Peyer's patch (tissue), 4 donors: ENCODE measurements at regions not wholly inside any gene's neighbourhood (a gene's known extent, or its start where the extent isn't known, plus 50 kb on each side); places are given as distances from the start of the nearest gene placed in this dataset.

Experiments used
- DNase-seq, 3 donors: peaks; one replicate each; pipeline ENCODE4 v3.0.0-alpha.2; 2017 to 2019
- H3K27ac ChIP-seq, 4 donors: fragments of 200-600 bp; sonication (generic); one replicate each; pipeline ENCODE4 v1.5.1; 2016 to 2019
- H3K27me3 ChIP-seq, 2 donors: fragments of 200-600 bp; sonication (generic); one replicate each; pipeline ENCODE4 v1.5.1; 2019
- H3K36me3 ChIP-seq, 3 donors: fragments of 200-600 bp; sonication (generic); one replicate each; pipeline ENCODE4 v1.5.1; 2016 to 2019
- H3K4me1 ChIP-seq, 4 donors: fragments of 200-600 bp; sonication (generic); one replicate each; pipeline ENCODE4 v1.5.1; 2016 to 2019
- H3K4me3 ChIP-seq, 4 donors: fragments of 200-600 bp; sonication (generic); 1 replicate in 3 of 4; 2 replicates in 1 of 4; pipeline ENCODE4 v1.5.1; 2016 to 2019; ENCODE audit warnings: mild to moderate bottlenecking in 1 of 4
- H3K9me3 ChIP-seq, 4 donors: fragments of 200-600 bp; sonication (generic); one replicate each; pipeline ENCODE4 v1.5.1; 2016 to 2019; ENCODE audit warnings: mild to moderate bottlenecking in 1 of 4
- POLR2A ChIP-seq, 2 donors: fragments of 450-650 bp; IDR thresholded peaks; one replicate each; pipeline ENCODE4 v1.5.1; 2017; ENCODE audit warnings: antibody characterized with exemption in 2 of 2, mild to moderate bottlenecking in 2 of 2, moderate library complexity in 2 of 2
- TF ChIP-seq, protein P1 (sequence below), 6 experiments: fragments of 450-650 bp in 4 of 6; fragments of 200-600 bp in 2 of 6; sonication (generic) in 1 of 6; IDR thresholded peaks; one replicate each; pipeline ENCODE4 v1.5.1; 2017 to 2019; ENCODE audit warnings: antibody characterized with exemption in 6 of 6, mild to moderate bottlenecking in 3 of 6, moderate library complexity in 1 of 6

DNA sequence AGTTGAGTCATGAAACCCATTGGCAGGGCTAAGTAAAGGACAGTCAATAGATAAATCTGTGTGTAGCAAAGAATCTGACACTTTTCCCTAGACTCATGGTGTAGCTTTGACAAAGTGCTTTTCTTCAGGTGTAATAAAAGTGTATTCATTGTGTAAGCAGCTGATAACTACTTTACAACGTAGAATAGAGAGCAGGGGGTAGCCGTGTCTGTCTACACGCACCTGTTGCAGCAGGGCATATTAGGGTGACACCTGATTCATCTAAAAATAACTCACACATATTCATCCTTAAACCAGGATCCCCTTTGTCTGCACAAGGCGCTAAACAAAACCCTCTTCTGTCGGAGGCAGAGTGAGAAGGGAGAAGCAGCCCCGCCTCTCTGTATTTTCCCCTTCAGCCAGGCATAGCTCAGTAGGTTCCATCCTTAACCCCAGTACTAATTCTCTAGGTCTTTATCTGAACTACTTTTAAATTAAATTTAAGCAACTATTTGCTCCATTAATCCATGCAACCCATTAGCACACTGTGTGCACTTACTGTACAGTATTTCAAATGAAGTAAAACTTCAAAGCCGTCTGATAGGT lies 306.7 kb upstream of the SASH1 start:
- no peaks in the 10 kb centered on the region for H3K9me3 ChIP-seq
- H3K4me1 ChIP-seq = peaks cover 0 to 7% (median 0%) of the 10 kb centered on the region in 4 donors
- no peak overlapping the region for H3K4me3 ChIP-seq
- no peak for DNase-seq
- H3K27ac ChIP-seq = no peak overlapping the region
- H3K36me3 ChIP-seq = no peaks in the 10 kb centered on the region
- H3K27me3 ChIP-seq = no peaks in the 10 kb centered on the region
- TF ChIP-seq, protein P1, sequence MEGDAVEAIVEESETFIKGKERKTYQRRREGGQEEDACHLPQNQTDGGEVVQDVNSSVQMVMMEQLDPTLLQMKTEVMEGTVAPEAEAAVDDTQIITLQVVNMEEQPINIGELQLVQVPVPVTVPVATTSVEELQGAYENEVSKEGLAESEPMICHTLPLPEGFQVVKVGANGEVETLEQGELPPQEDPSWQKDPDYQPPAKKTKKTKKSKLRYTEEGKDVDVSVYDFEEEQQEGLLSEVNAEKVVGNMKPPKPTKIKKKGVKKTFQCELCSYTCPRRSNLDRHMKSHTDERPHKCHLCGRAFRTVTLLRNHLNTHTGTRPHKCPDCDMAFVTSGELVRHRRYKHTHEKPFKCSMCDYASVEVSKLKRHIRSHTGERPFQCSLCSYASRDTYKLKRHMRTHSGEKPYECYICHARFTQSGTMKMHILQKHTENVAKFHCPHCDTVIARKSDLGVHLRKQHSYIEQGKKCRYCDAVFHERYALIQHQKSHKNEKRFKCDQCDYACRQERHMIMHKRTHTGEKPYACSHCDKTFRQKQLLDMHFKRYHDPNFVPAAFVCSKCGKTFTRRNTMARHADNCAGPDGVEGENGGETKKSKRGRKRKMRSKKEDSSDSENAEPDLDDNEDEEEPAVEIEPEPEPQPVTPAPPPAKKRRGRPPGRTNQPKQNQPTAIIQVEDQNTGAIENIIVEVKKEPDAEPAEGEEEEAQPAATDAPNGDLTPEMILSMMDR (IDR thresholded peaks at IDR 0.05) = no peak
- TF ChIP-seq POLR2A (IDR thresholded peaks at IDR 0.05) = no peak

DNA sequence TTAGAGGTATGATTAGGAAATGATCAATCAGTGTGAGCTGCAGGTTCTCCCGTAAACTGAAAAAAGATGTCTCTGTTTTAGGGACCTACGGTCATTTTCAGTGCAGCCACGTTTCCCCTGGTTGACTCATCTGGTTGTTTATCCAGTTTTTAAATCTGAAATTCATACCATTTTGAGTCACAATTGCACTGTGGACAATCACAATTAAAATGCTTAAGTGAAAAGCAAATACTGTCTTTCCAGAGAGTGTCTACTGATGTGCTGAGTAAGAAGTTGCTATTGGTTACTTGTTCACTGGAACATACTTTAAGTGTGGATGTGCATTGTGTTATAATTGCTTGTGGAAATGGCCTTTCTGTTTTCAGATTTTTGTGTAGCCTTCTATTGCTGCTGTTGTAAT lies 305.1 kb upstream of the SASH1 start:
- H3K4me3 ChIP-seq = no peak overlapping the region
- no peak overlapping the region for H3K27ac ChIP-seq
- H3K27me3 ChIP-seq = no peaks in the 10 kb centered on the region
- DNase-seq = no peak
- H3K4me1 ChIP-seq = peaks cover 0 to 7% (median 0%) of the 10 kb centered on the region in 4 donors
- H3K36me3 ChIP-seq = no peaks in the 10 kb centered on the region
- no peak for TF ChIP-seq POLR2A (IDR thresholded peaks at IDR 0.05)
- TF ChIP-seq, protein P1 (IDR thresholded peaks at IDR 0.05) = no peak
- no peaks in the 10 kb centered on the region for H3K9me3 ChIP-seq

DNA sequence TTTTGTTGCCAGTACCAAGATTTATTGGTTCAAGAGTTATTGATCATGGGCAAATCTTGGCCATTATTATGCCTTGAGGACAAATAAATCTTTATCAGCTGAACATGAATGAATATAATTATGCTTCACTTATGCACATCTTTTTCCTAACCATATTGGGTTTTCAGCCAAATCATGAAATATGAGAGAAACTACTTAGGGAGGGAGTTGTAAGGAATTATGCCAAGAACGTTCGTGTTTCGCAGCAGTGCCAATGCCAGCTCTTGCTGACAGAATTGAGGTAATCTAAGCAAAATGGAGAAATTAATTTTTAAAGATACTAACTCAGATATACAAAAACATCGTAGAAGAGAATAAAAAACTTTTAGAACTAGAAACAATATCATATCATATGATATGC lies 301.1 kb upstream of the SASH1 start:
- DNase-seq = no peak
- Histone ChIP-seq H3K9me3 (no peaks in the 10 kb centered on the region), H3K27me3 (no peaks in the 10 kb centered on the region), H3K4me1 (no peaks in the 10 kb centered on the region), H3K4me3 (no peak overlapping the region), H3K27ac (no peak overlapping the region), H3K36me3 (no peaks in the 10 kb centered on the region)
- TF ChIP-seq POLR2A (IDR thresholded peaks at IDR 0.05) = no peak
- TF ChIP-seq, protein P1 (IDR thresholded peaks at IDR 0.05) = no peak

DNA sequence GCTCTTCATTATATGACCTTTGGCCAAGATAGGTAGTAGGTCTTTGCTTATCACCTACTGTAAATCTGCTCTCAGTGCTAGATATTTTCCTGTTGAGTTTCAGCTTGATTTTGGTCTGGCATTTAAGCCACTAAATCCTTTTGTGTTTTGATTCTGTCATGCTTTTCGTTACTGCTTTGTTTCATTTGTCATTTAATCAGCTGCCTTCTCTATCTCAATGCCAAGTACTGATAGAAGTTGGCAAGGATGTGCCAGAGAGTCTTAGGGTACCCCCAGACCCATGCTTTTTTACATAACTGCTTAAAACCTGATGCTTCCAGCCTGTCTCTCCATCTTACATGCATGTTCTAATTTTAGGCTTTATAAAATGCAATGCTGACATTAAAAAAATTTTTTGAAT lies 300.1 kb upstream of the SASH1 start:
- Histone ChIP-seq H3K4me1 (no peaks in the 10 kb centered on the region), H3K9me3 (no peaks in the 10 kb centered on the region), H3K27ac (no peak overlapping the region), H3K36me3 (no peaks in the 10 kb centered on the region), H3K4me3 (no peak overlapping the region), H3K27me3 (no peaks in the 10 kb centered on the region)
- TF ChIP-seq POLR2A (IDR thresholded peaks at IDR 0.05) = no peak
- TF ChIP-seq, protein P1 (IDR thresholded peaks at IDR 0.05) = no peak
- no peak for DNase-seq

DNA sequence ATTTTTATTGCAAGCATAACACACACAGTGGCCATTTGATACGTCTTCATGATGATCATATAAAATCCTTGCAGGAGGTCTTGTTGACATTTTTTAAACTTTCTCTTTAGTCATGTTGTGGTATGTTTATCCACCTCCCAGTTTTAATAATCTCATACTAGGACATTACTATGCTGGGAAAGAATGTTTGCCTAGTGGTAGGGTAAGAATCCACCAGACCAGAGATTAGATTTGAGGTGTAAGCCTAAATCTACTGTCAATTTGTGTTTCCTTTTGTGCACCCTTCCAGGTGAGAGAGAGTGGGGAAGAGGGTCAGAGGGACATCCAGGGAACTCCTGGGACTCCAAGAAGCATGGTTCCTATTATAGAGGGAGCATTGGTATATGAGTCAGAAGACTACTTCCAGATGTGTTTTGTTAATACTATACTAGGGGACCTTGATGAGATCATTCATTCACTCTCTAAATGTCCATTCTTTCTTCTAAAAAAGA lies 298.3 kb upstream of the SASH1 start:
- Histone ChIP-seq H3K9me3 (no peaks in the 10 kb centered on the region), H3K4me3 (no peak overlapping the region), H3K4me1 (no peaks in the 10 kb centered on the region), H3K27me3 (no peaks in the 10 kb centered on the region), H3K27ac (no peak overlapping the region), H3K36me3 (no peaks in the 10 kb centered on the region)
- no peak for TF ChIP-seq POLR2A (IDR thresholded peaks at IDR 0.05)
- TF ChIP-seq, protein P1 (IDR thresholded peaks at IDR 0.05) = no peak
- DNase-seq = no peak

DNA sequence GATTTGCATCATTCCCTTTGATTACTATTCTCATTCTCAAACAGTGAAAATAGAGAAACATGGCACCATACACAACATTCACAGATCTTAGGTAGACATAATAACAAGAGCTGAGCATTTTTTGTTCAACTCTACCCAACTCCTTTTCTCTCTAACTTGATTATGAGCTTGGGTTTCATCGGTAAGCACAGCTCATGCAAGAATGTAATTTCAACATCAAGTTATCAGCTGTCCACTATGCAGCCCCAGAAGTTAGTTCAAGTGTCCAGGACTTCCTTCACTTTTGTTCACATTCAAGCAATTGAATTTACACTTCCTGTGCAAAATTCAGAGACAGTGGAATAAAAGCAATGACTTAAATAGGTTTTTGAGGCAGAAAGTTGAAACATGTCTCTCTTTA lies 297.7 kb upstream of the SASH1 start:
- no peaks in the 10 kb centered on the region for H3K4me1 ChIP-seq
- no peak for DNase-seq
- H3K4me3 ChIP-seq = no peak overlapping the region
- no peak for TF ChIP-seq POLR2A (IDR thresholded peaks at IDR 0.05)
- TF ChIP-seq, protein P1 (IDR thresholded peaks at IDR 0.05) = no peak
- H3K27me3 ChIP-seq = no peaks in the 10 kb centered on the region
- H3K36me3 ChIP-seq = no peaks in the 10 kb centered on the region
- H3K9me3 ChIP-seq = no peaks in the 10 kb centered on the region
- no peak overlapping the region for H3K27ac ChIP-seq
